ENCODE measurements at regions not wholly inside any gene's neighbourhood (a gene's known extent, or its start where the extent isn't known, plus 50 kb on each side); places are given as distances from the start of the nearest gene placed in this dataset.

- no peak for DNase-seq (ENCODE audit: low read depth)
- H3K4me3 ChIP-seq (ENCODE audit: low read length): no peak overlapping the region
- no peak for TF ChIP-seq CTCF (IDR thresholded peaks at IDR 0.05; ENCODE audit: insufficient read depth, low read depth, low read length, missing control alignments)
Measured at GRCh38 chr4:159685340-159686092, 582.6 kb downstream of the RAPGEF2 start.

GRCh38 chr4:159689526-159689925 lies 586.6 kb downstream of the RAPGEF2 start:
- TF ChIP-seq CTCF (IDR thresholded peaks at IDR 0.05; ENCODE audit: insufficient read depth, low read depth, low read length, missing control alignments): no peak
- no peak overlapping the region for H3K4me3 ChIP-seq (ENCODE audit: low read length)
- no peak for DNase-seq (ENCODE audit: low read depth)

GRCh38 chr4:159697322-159698283 lies 594.7 kb downstream of the RAPGEF2 start:
- no peak for TF ChIP-seq CTCF (IDR thresholded peaks at IDR 0.05; ENCODE audit: insufficient read depth, low read depth, low read length, missing control alignments)
- no peak overlapping the region for H3K4me3 ChIP-seq (ENCODE audit: low read length)
- peak; percentile 9 for DNase-seq (ENCODE audit: low read depth)

GRCh38 chr4:159698336-159698735 lies 595.5 kb downstream of the RAPGEF2 start:
- TF ChIP-seq CTCF (IDR thresholded peaks at IDR 0.05; ENCODE audit: insufficient read depth, low read depth, low read length, missing control alignments): no peak
- no peak overlapping the region for H3K4me3 ChIP-seq (ENCODE audit: low read length)
- no peak for DNase-seq (ENCODE audit: low read depth)

- no peak for TF ChIP-seq CTCF (IDR thresholded peaks at IDR 0.05; ENCODE audit: insufficient read depth, low read depth, low read length, missing control alignments)
- H3K4me3 ChIP-seq (ENCODE audit: low read length): no peak overlapping the region
- DNase-seq (ENCODE audit: low read depth): no peak
Measured at GRCh38 chr4:159702200-159702599, 599.3 kb downstream of the RAPGEF2 start.

- no peak for TF ChIP-seq CTCF (IDR thresholded peaks at IDR 0.05; ENCODE audit: insufficient read depth, low read depth, low read length, missing control alignments)
- no peak overlapping the region for H3K4me3 ChIP-seq (ENCODE audit: low read length)
- no peak for DNase-seq (ENCODE audit: low read depth)
Measured at GRCh38 chr4:159705334-159705733, 602.5 kb downstream of the RAPGEF2 start.
